ENCODE measurements at regions not wholly inside any gene's neighbourhood (a gene's known extent, or its start where the extent isn't known, plus 50 kb on each side); places are given as distances from the start of the nearest gene placed in this dataset.

DNA sequence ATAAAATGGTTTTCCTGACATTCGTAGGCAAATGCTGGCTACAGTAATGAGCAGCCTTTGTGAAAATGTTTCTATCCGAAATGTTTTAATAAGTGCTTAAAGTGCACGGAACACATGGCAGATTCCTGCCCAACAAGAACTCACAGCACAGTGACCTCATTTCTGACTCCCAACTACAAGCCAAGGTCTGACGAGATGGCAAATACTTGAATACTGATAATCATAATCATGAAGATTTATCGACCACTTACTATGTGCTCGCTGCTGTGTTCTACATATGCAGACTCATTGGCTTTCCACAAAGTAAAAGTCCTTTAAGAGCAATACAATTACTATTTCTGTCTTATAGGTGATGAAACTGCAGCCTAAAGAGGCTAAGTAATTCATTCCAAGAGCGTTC, 238.1 kb upstream of the CDH5 start:
- DNase-seq (no peak), ATAC-seq (replicated peaks in 1 of 4) (no peak)
- H3K27ac ChIP-seq (ENCODE audit: low read length) = no peak overlapping the region
- Mint-ChIP-seq H3K4me1 (no peaks in the 10 kb centered on the region), H3K27ac (no peak overlapping the region), H3K36me3 (no peaks in the 10 kb centered on the region), H3K9me3 (no peaks in the 10 kb centered on the region), H3K27me3 (peaks cover 51 to 56% of the 10 kb centered on the region in 2 donors), H3K4me3 (no peak overlapping the region)
- no peak overlapping the region for H3K4me3 ChIP-seq (ENCODE audit: control insufficient read depth in 1 of 2, extremely low read depth in 1 of 2, low read length in 1 of 2)
- no peaks in the 10 kb centered on the region for H3K9me3 ChIP-seq
- H3K36me3 ChIP-seq (ENCODE audit: control insufficient read depth in 2 of 2, extremely low read depth in 1 of 2, insufficient read depth in 1 of 2, low read length in 1 of 2) = no peaks in the 10 kb centered on the region
- H3K4me1 ChIP-seq (ENCODE audit: control insufficient read depth in 1 of 2, extremely low read depth in 1 of 2, insufficient read depth in 2 of 2, low read length in 2 of 2) = no peaks in the 10 kb centered on the region
- H3K27me3 ChIP-seq (replicated peaks in 1 of 2; ENCODE audit: control insufficient read depth in 2 of 2, extremely low read depth in 1 of 2, insufficient read depth in 2 of 2, low read length in 1 of 2) = peaks cover 2 to 38% of the 10 kb centered on the region in 2 experiments
- WGBS (ENCODE audit: insufficient coverage) = 71% methylated on average over 1 of the region's 7 CpGs
- ChIA-PET POLR2A (no interaction called here), CTCF (no interaction called here)

DNA sequence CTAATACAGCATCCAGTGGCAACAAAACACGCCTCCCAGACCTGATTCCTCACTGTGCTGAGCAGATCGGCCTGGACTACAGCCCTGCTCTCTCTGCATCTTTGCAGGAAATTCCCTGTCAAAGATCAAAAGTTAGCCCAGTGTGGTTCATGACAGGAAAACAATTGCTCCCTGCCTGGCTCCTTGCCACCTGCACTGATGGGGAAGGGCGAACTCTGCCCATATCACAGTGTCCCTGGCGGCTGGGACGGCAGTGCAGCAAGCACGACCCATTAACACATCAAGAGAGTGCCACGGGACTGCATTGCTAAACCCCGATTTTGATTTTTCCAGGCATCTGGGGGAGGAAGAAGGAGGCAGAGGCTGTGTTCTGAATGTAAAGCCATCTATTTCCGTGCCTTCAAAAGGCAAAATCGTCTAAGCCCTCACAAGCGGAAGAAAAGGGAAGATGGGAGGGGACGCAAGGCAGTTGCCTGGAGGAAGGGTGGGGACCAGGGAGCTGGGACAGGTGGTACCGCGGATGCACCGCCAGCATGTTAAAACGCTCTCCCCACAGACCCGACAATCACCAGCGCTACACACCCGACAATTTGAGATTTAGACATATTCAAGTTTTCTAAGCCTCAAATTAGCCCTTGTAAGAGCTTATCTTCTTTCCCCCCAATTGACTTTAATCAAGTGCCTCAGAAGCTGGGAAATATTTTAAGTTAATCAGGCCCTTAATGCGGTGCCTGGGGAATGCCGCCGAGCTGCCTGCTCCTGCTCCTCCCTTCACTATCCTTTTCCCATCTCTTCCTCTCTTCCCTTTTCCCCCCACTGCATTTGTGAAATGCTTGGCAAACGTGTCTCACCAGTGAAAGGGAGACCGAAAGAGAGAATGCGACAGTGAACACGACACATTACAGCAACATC, 238.8 kb upstream of the CDH5 start:
- Mint-ChIP-seq H3K27me3 (peaks cover 51 to 56% of the 10 kb centered on the region in 2 donors), H3K4me1 (no peaks in the 10 kb centered on the region), H3K4me3 (no peak overlapping the region), H3K9me3 (no peaks in the 10 kb centered on the region), H3K27ac (no peak overlapping the region), H3K36me3 (no peaks in the 10 kb centered on the region)
- Histone ChIP-seq H3K36me3 (ENCODE audit: control insufficient read depth in 2 of 2, extremely low read depth in 1 of 2, insufficient read depth in 1 of 2, low read length in 1 of 2) (no peaks in the 10 kb centered on the region), H3K4me3 (ENCODE audit: control insufficient read depth in 1 of 2, extremely low read depth in 1 of 2, low read length in 1 of 2) (no peak overlapping the region), H3K27ac (ENCODE audit: low read length) (no peak overlapping the region), H3K4me1 (ENCODE audit: control insufficient read depth in 1 of 2, extremely low read depth in 1 of 2, insufficient read depth in 2 of 2, low read length in 2 of 2) (no peaks in the 10 kb centered on the region), H3K9me3 (no peaks in the 10 kb centered on the region), H3K27me3 (replicated peaks in 1 of 2; ENCODE audit: control insufficient read depth in 2 of 2, extremely low read depth in 1 of 2, insufficient read depth in 2 of 2, low read length in 1 of 2) (peaks cover 2 to 35% of the 10 kb centered on the region in 2 experiments)
- ChIA-PET CTCF (no interaction called here), POLR2A (no interaction called here)
- WGBS (ENCODE audit: insufficient coverage) = 25% methylated on average over 16 of the region's 26 CpGs
- no peak for ATAC-seq (replicated peaks in 1 of 4)
- peak in 1 of 35 experiments; percentile 1 for DNase-seq

DNA sequence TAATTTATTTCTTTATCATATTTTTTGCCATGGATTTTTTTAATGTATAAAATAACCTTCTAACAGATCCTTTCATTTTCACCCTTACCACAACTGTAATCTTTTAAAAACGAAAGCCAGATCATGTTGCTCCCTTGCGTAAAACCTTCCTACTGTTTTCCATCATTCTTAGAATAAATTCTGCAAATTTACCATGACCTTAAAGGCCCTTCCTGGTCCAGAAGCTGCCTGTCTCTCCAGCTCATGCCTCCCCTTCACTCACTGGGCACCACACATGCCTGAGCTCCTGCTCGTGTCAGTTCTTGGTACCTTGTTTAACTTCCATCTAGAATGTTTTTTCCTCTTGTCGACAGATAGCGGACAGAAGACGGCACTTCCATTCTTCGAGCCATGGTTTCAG, 245.0 kb upstream of the CDH5 start:
- peaks cover 14 to 21% of the 10 kb centered on the region in 2 donors for H3K27me3 Mint-ChIP-seq
- no peaks in the 10 kb centered on the region for H3K9me3 Mint-ChIP-seq
- H3K36me3 Mint-ChIP-seq = no peaks in the 10 kb centered on the region
- ChIA-PET POLR2A (no interaction called here), CTCF (no interaction called here)
- ATAC-seq (replicated peaks in 1 of 4) (no peak), DNase-seq (no peak)
- no peaks in the 10 kb centered on the region for H3K9me3 ChIP-seq
- H3K27ac ChIP-seq (ENCODE audit: low read length) = no peak overlapping the region
- no peak overlapping the region for H3K27ac Mint-ChIP-seq
- H3K27me3 ChIP-seq (replicated peaks in 1 of 2; ENCODE audit: control insufficient read depth in 2 of 2, extremely low read depth in 1 of 2, insufficient read depth in 2 of 2, low read length in 1 of 2) = peaks cover 0 to 9% of the 10 kb centered on the region in 2 experiments
- H3K4me1 ChIP-seq (ENCODE audit: control insufficient read depth in 1 of 2, extremely low read depth in 1 of 2, insufficient read depth in 2 of 2, low read length in 2 of 2) = no peaks in the 10 kb centered on the region
- no peaks in the 10 kb centered on the region for H3K36me3 ChIP-seq (ENCODE audit: control insufficient read depth in 2 of 2, extremely low read depth in 1 of 2, insufficient read depth in 1 of 2, low read length in 1 of 2)
- H3K4me1 Mint-ChIP-seq = no peaks in the 10 kb centered on the region
- no peak overlapping the region for H3K4me3 Mint-ChIP-seq
- WGBS (ENCODE audit: insufficient coverage) = 89% methylated on average over 7 of the region's 7 CpGs
- H3K4me3 ChIP-seq (ENCODE audit: control insufficient read depth in 1 of 2, extremely low read depth in 1 of 2, low read length in 1 of 2) = no peak overlapping the region

DNA sequence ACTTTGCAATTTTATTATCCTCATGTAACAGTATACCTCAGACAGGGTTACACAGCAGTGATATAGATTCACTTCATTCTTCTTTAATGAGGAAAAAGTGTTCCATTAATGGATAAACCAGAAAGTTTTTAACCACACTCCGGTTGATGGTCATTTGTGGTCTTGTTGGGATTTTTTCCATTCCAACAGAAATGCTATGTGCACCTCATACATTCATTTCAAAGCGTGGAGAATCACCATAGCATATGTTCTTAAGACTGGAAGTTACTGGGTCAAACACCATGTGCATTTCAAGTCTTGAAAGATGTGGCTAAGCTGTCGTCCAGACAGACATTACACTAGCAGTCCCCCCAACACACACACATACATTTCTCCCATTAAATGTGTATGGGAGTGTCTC, 245.8 kb upstream of the CDH5 start:
- Histone ChIP-seq H3K36me3 (ENCODE audit: control insufficient read depth in 2 of 2, extremely low read depth in 1 of 2, insufficient read depth in 1 of 2, low read length in 1 of 2) (no peaks in the 10 kb centered on the region), H3K27ac (ENCODE audit: low read length) (no peak overlapping the region), H3K9me3 (no peaks in the 10 kb centered on the region), H3K27me3 (replicated peaks in 1 of 2; ENCODE audit: control insufficient read depth in 2 of 2, extremely low read depth in 1 of 2, insufficient read depth in 2 of 2, low read length in 1 of 2) (peaks cover 0 to 5% of the 10 kb centered on the region in 2 experiments), H3K4me3 (ENCODE audit: control insufficient read depth in 1 of 2, extremely low read depth in 1 of 2, low read length in 1 of 2) (no peak overlapping the region), H3K4me1 (ENCODE audit: control insufficient read depth in 1 of 2, extremely low read depth in 1 of 2, insufficient read depth in 2 of 2, low read length in 2 of 2) (no peaks in the 10 kb centered on the region)
- ChIA-PET CTCF (no interaction called here), POLR2A (no interaction called here)
- H3K27ac Mint-ChIP-seq = no peak overlapping the region
- no peaks in the 10 kb centered on the region for H3K36me3 Mint-ChIP-seq
- no peaks in the 10 kb centered on the region for H3K4me1 Mint-ChIP-seq
- H3K4me3 Mint-ChIP-seq = no peak overlapping the region
- H3K9me3 Mint-ChIP-seq = no peaks in the 10 kb centered on the region
- no CpG with 5 or more reads among the region's 3 CpGs for WGBS (ENCODE audit: insufficient coverage)
- DNase-seq (no peak), ATAC-seq (replicated peaks in 1 of 4) (no peak)
- H3K27me3 Mint-ChIP-seq = peaks cover 9 to 21% of the 10 kb centered on the region in 2 donors

DNA sequence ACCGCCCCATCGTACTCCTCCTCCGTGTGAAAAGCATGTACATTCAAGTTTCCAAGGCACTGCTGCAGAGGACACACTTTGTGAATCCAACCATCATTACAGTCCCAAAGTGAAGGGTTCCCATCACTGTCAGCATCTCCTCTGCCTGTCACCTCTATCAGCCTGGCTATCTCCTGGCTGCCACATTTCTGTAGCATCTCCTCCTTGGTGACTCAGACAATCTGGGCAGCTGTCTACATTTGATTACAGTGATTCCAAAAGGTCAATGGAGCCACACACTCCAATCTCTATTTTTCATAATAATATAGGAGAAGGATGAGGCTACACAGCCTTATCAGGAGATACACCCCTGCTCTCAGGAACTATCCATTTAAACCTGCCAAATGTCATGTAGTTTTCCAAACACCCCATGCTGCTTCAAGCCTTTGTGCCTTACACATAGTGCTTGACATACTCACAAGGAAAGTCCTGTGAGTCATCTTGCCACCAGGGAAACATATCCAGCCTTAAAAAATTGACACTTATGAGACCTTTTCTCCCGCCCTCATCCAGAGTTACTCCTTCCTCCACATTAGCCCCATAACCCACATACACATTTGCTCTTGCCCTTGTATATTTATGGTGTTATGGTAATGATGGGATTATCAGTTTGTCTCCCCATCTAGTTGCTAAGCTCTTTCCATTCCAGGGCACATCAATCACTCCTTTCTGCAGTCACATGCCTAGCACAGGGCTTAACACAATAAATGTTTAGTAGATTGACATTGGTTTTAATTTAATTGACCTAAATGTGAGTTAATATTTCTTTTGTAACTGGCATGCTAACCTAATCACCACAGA, 250.1 kb upstream of the CDH5 start:
- POLR2A ChIA-PET = no interaction called here
- 100% methylated on average over 3 of the region's 4 CpGs for WGBS (ENCODE audit: insufficient coverage)
- no peak overlapping the region for H3K4me3 ChIP-seq (ENCODE audit: control insufficient read depth in 1 of 2, extremely low read depth in 1 of 2, low read length in 1 of 2)
- DNase-seq (no peak), ATAC-seq (replicated peaks in 1 of 4) (no peak)
- no peak overlapping the region for H3K27ac ChIP-seq (ENCODE audit: low read length)
- H3K4me1 ChIP-seq (ENCODE audit: control insufficient read depth in 1 of 2, extremely low read depth in 1 of 2, insufficient read depth in 2 of 2, low read length in 2 of 2) = no peaks in the 10 kb centered on the region
- Mint-ChIP-seq H3K36me3 (no peaks in the 10 kb centered on the region), H3K4me3 (no peak overlapping the region), H3K27me3 (peaks cover 3 to 19% of the 10 kb centered on the region in 2 donors), H3K4me1 (no peaks in the 10 kb centered on the region), H3K9me3 (peaks cover 0 to 3% (median 0%) of the 10 kb centered on the region in 3 donors), H3K27ac (no peak overlapping the region)
- CTCF ChIA-PET = no interaction called here
- no peaks in the 10 kb centered on the region for H3K9me3 ChIP-seq
- H3K36me3 ChIP-seq (ENCODE audit: control insufficient read depth in 2 of 2, extremely low read depth in 1 of 2, insufficient read depth in 1 of 2, low read length in 1 of 2) = no peaks in the 10 kb centered on the region
- H3K27me3 ChIP-seq (replicated peaks in 1 of 2; ENCODE audit: control insufficient read depth in 2 of 2, extremely low read depth in 1 of 2, insufficient read depth in 2 of 2, low read length in 1 of 2) = no peaks in the 10 kb centered on the region

DNA sequence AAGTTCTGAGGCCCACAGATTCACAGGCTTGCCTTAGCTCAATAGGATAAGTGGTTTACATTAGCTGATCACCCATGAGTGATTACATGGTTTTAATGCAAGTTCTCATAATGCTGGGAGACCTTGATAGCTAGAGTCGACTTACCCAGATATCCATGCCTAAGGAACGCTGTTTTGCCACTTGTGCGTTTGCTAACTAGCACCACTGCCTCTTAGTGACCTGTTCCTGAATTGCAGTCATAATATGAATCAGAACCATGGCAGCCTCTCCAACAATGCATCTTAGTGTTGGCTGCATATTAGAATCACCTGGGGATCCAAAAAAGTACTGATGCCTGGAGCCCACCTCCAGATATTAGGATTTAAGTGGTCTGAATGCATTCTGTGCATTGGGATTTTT, 251.1 kb upstream of the CDH5 start:
- WGBS (ENCODE audit: insufficient coverage) = 84% methylated on average over 3 of the region's 3 CpGs
- ChIA-PET CTCF (no interaction called here), POLR2A (no interaction called here)
- DNase-seq (no peak), ATAC-seq (replicated peaks in 1 of 4) (no peak)
- no peak overlapping the region for H3K4me3 Mint-ChIP-seq
- Histone ChIP-seq H3K4me1 (ENCODE audit: control insufficient read depth in 1 of 2, extremely low read depth in 1 of 2, insufficient read depth in 2 of 2, low read length in 2 of 2) (no peaks in the 10 kb centered on the region), H3K27ac (ENCODE audit: low read length) (no peak overlapping the region), H3K9me3 (no peaks in the 10 kb centered on the region), H3K27me3 (replicated peaks in 1 of 2; ENCODE audit: control insufficient read depth in 2 of 2, extremely low read depth in 1 of 2, insufficient read depth in 2 of 2, low read length in 1 of 2) (peaks cover 0 to 3% of the 10 kb centered on the region in 2 experiments), H3K4me3 (ENCODE audit: control insufficient read depth in 1 of 2, extremely low read depth in 1 of 2, low read length in 1 of 2) (no peak overlapping the region), H3K36me3 (ENCODE audit: control insufficient read depth in 2 of 2, extremely low read depth in 1 of 2, insufficient read depth in 1 of 2, low read length in 1 of 2) (no peaks in the 10 kb centered on the region)
- H3K36me3 Mint-ChIP-seq = no peaks in the 10 kb centered on the region
- H3K27ac Mint-ChIP-seq = no peak overlapping the region
- peaks cover 3 to 19% of the 10 kb centered on the region in 2 donors for H3K27me3 Mint-ChIP-seq
- H3K4me1 Mint-ChIP-seq = no peaks in the 10 kb centered on the region
- H3K9me3 Mint-ChIP-seq = peaks cover 0 to 3% (median 0%) of the 10 kb centered on the region in 3 donors

Measured in T-cell (primary cell).